ENCODE measurements at regions not wholly inside any gene's neighbourhood (a gene's known extent, or its start where the extent isn't known, plus 50 kb on each side); places are given as distances from the start of the nearest gene placed in this dataset.

DNA sequence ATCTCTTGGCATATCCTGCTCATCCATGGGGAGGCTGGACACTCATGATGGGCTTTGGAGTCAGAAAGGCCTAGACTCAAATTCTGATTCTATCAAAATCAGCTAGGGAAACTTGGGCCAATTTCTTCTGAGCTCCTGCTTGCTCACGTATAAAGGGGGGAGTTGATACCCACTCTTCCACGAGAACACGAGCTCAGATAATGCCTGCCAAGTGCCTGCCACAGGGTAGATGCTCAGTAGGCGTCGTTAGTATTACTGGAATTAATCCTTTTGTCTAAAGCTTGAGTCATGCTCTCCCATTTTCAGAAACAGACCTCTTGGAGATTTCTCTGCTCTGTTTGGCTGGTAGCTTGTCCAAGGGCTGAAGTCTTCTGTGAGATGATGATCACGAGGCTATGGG is 238.3 kb upstream of the MVB12B start:
- no peak for DNase-seq (ENCODE audit: low read depth in 1 of 2, low spot score in 1 of 2)

- DNase-seq (ENCODE audit: low read depth in 1 of 2, low spot score in 1 of 2): no peak
Measured at GRCh38 chr9:126089789-126090188, 236.8 kb upstream of the MVB12B start.

GRCh38 chr9:126093771-126094170 is 232.9 kb upstream of the MVB12B start:
- DNase-seq (ENCODE audit: low read depth in 1 of 2, low spot score in 1 of 2): no peak

- DNase-seq (ENCODE audit: low read depth in 1 of 2, low spot score in 1 of 2): no peak
Measured at GRCh38 chr9:126095546-126096190, 231.0 kb upstream of the MVB12B start.

- no peak for DNase-seq (ENCODE audit: low read depth in 1 of 2, low spot score in 1 of 2)
Measured at GRCh38 chr9:126096340-126096739, 230.3 kb upstream of the MVB12B start.

- no peak for DNase-seq (ENCODE audit: low read depth in 1 of 2, low spot score in 1 of 2)
Measured at GRCh38 chr9:126097679-126098078, 228.9 kb upstream of the MVB12B start.

- DNase-seq (ENCODE audit: low read depth in 1 of 2, low spot score in 1 of 2): no peak
Measured at GRCh38 chr9:126106404-126106803, 220.2 kb upstream of the MVB12B start.

DNA sequence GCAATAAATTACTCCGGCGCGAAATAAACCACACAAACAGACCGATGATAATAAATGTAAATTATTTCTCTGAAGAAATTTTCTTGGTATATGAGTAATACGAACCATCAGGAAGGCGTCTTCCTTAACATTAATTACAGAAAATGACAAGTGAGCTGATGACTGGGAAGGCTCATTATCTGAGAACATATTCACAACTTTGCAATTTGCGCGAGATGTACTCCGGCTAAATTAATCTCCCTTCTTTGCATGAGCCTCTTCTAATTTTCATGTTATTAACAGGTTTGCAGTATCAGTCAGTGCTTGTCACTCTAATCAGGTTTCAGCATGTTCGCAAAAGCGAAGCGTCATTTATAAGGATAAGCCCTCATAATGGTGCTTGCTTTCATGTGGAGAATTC is 218.9 kb upstream of the MVB12B start:
- no peak for DNase-seq (ENCODE audit: low read depth in 1 of 2, low spot score in 1 of 2)

GRCh38 chr9:126108240-126108639 is 218.4 kb upstream of the MVB12B start:
- no peak for DNase-seq (ENCODE audit: low read depth in 1 of 2, low spot score in 1 of 2)

DNA sequence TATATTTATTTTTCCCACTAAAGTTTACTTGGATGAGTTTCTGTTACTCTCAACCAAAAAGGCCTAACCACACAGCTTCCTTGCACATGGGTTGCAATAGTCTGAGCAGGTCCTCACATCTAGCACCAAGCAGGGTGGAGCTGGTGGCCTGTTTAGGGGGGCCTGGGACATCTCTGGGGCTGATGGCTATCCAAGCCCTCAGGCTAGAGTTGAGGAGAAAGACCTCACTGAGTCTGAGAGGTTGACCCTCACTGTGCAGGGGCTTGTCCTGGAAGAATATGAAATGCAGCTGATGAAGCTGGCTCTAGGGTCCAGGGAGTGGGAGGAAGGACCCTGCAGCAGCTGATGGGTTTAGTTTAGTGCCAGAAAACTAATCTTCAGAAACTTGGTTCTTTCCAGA is 217.1 kb upstream of the MVB12B start:
- no peak for DNase-seq (ENCODE audit: low read depth in 1 of 2, low spot score in 1 of 2)

DNA sequence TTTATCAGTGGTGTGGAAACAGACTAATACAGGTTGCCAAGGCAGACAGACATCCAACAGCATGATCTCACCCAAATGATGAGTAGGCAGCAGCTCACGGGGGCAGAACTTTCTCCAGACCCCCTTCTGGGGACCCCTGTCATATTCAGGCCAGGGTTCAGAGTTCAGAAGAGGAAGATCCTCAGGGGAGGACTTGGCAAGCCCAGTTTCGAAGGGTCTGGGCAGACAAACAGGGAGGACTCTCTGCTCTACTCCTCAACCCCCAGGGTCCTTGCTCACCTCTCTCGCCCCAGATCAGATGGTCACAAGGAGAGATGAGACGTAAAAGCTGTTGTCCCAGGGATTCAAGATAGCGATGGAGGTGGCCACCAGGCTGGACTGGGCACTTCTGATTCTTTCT is 215.1 kb upstream of the MVB12B start:
- no peak for DNase-seq (ENCODE audit: low read depth in 1 of 2, low spot score in 1 of 2)

GRCh38 chr9:126112135-126112720 is 214.4 kb upstream of the MVB12B start:
- no peak for DNase-seq (ENCODE audit: low read depth in 1 of 2, low spot score in 1 of 2)

DNA sequence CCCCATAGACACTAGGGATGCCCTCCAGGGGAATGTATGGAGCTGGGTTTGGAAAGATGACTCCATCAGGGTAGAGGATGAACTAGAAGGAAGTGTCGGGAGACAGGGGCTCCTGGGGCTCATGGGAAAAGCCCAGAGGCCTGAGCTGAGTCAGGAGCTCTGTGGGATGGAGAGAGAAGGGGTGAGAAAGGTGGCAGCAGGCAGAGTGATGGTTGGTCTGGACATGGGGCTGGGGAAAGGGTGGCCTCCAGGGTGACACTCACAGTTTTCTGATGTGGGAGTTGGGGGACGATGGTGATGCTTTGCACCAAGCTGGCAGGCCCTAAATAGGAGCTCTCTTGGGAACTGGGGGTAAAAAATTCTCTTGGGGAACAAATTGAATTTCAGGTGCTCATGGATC is 213.5 kb upstream of the MVB12B start:
- DNase-seq (ENCODE audit: low read depth in 1 of 2, low spot score in 1 of 2): no peak

- DNase-seq (ENCODE audit: low read depth in 1 of 2, low spot score in 1 of 2): no peak
Measured at GRCh38 chr9:126113756-126114408, 212.7 kb upstream of the MVB12B start.

DNA sequence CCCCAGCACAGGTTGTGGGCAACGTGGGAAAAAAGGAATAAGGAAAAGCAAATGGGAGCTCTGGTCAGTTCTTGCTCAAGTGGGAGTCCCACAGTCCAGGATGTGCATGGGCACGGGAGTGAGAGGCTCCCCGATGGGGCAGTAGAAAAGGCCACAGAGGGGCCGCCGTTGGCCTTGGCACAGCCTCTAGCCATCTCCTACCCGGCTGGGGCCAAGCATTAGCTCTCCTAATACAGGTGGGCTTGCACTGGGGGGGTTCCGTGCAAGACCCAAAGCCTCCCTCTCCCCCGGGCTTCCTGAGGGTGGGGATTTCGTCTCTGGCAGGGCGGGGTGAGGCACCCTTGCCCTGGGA is 212.2 kb upstream of the MVB12B start:
- DNase-seq (ENCODE audit: low read depth in 1 of 2, low spot score in 1 of 2): no peak

GRCh38 chr9:126114850-126115460 is 211.7 kb upstream of the MVB12B start:
- no peak for DNase-seq (ENCODE audit: low read depth in 1 of 2, low spot score in 1 of 2)

- DNase-seq (ENCODE audit: low read depth in 1 of 2, low spot score in 1 of 2): no peak
Measured at GRCh38 chr9:126116351-126117157, 210.1 kb upstream of the MVB12B start.

- DNase-seq (ENCODE audit: low read depth in 1 of 2, low spot score in 1 of 2): no peak
Measured at GRCh38 chr9:126117158-126117425, 209.5 kb upstream of the MVB12B start.

DNA sequence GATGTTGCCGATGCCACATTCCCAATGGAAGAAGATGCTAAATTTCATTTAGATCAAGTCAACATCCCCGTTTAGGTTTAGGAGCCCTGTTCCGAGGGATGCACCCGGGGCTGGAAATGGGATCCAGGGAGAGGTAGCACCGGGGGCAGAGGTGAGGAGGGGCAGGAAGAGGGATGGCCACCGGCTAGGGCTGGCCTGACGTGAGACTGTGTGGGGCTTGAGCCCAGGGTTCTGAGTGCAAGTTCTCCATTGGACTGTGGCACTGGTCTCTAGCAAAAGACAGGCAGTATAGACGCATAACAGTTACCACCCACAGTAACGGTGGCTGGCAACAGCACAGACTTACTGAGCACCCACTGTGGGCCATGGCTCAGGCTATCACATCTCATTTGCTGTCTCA is 209.0 kb upstream of the MVB12B start:
- DNase-seq (ENCODE audit: low read depth in 1 of 2, low spot score in 1 of 2): no peak

DNA sequence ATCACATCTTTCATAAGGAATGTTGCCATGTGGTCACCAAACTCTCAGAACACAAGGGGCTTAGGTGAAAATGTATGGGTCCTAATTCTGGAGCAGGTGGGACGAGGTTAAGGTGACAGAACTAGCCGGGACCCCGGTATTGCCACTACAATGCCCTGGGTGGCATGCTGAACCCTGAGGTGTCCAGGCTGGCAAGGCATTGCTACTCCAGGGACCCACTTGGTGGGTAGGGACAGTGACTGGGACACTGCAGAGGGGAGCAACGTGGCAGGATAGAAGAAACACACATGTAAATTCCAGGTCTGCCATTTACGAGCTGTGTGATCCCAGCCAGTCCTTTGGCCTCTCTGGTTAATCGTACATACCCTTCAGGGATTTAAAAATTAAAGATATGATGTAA is 206.9 kb upstream of the MVB12B start:
- DNase-seq (ENCODE audit: low read depth in 1 of 2, low spot score in 1 of 2): no peak

GRCh38 chr9:126122901-126123616 is 203.6 kb upstream of the MVB12B start:
- no peak for DNase-seq (ENCODE audit: low read depth in 1 of 2, low spot score in 1 of 2)

All from activated CD4-positive, alpha-beta T cell treated with anti-CD3 and anti-CD28 coated beads, Interleukin-2, amount 50 U/mL, for 24 hours (primary cell).